ENCODE measurements at regions not wholly inside any gene's neighbourhood (a gene's known extent, or its start where the extent isn't known, plus 50 kb on each side); places are given as distances from the start of the nearest gene placed in this dataset.

GRCh38 chr3:70433091-70433490, 120.7 kb upstream of the MDFIC2 start (continued):
- no peak for TF ChIP-seq HES1 (IDR thresholded peaks at IDR 0.05; ENCODE audit: low read depth)
- TF ChIP-seq EP400 (IDR thresholded peaks at IDR 0.05), result no peak
- no peak for TF ChIP-seq EHMT2 (IDR thresholded peaks at IDR 0.05)

GRCh38 chr3:70431911-70432310, 119.5 kb upstream of the MDFIC2 start:
- H4K20me1 ChIP-seq (replicated peaks; ENCODE audit: control insufficient read depth, insufficient read depth, low read length), result no peaks in the 10 kb centered on the region
- no TSS peak for BruUV-seq (replicated peaks)
- H3K4me3 ChIP-seq, result no peak overlapping the region
- 0% methylated on average over 1 of the region's 1 CpG for WGBS (ENCODE audit: insufficient coverage, low coverage, missing lambda C conversion rate)
- ChIA-PET CTCF (ENCODE audit: low intra/inter-chr PET ratio) (no interaction called here), POLR2A (interaction anchor here (0.6 kb wide), 1 partner anchor 311 kb away, joined by 3 read pairs; no protein-coding TSS in a partner anchor)
- no peaks in the 10 kb centered on the region for H3K79me2 ChIP-seq (ENCODE audit: control insufficient read depth, insufficient read depth, low read length)
- H2AFZ ChIP-seq (ENCODE audit: low read depth, low read length), result no peak overlapping the region
- no peak overlapping the region for H3K4me2 ChIP-seq (ENCODE audit: insufficient read depth, low read length)
- intact Hi-C loops (cut with micrococcal nuclease), result no loop called here
- no peaks in the 10 kb centered on the region for H3K9me1 ChIP-seq (ENCODE audit: control insufficient read depth, insufficient read depth, low read length)
- DNase-seq (ENCODE audit: extremely low read depth in 1 of 4, low spot score in 3 of 4) (no peak), ATAC-seq (no peak), FAIRE-seq (no peak)
- TF ChIP-seq CHD7 (IDR thresholded peaks at IDR 0.05; ENCODE audit: low read depth, low read length), result no peak
- no peaks in the 10 kb centered on the region for H3K36me3 ChIP-seq (ENCODE audit: control insufficient read depth, insufficient read depth, low read length)
- H3K9ac ChIP-seq (ENCODE audit: insufficient read depth in 1 of 2, low read depth in 2 of 2, low read length in 2 of 2), result no peak overlapping the region
- H3K9me3 ChIP-seq (replicated peaks; ENCODE audit: control insufficient read depth, insufficient read depth, low read depth, low read length), result no peaks in the 10 kb centered on the region
- in situ Hi-C loops (cut with MboI), result no loop called here
- H3K27ac ChIP-seq (ENCODE audit: extremely low read depth, low read depth, low read length), result no peak overlapping the region
- H3K27me3 ChIP-seq (ENCODE audit: control insufficient read depth in 2 of 2, insufficient read depth in 2 of 2, low read length in 2 of 2), result no peaks in the 10 kb centered on the region
- H3K4me1 ChIP-seq (replicated peaks in 1 of 2; ENCODE audit: control insufficient read depth in 2 of 2, insufficient read depth in 2 of 2, low read length in 2 of 2), result no peaks in the 10 kb centered on the region
